HEK293T (cell line): ENCODE measurements at regions not wholly inside any gene's neighbourhood (a gene's known extent, or its start where the extent isn't known, plus 50 kb on each side); places are given as distances from the start of the nearest gene placed in this dataset.
"Not testable (repeated sequence)": the region's sequence is repeated elsewhere in the genome, so short reads cannot be mapped to it uniquely, and the experiment has no call there.

Source experiments
- CTCF ChIA-PET: fragments of 350-600 bp; formaldehyde crosslinking; extraction: SDS; loops from one replicate; lab custom pipeline; 2021; ENCODE audit warnings: antibody characterized with exemption, inconsistent platforms; lab: Yijun Ruan, JAX
- POLR2A ChIA-PET: fragments of 350-600 bp; formaldehyde crosslinking; extraction: SDS; loops from one replicate; lab custom pipeline; 2020; ENCODE audit warnings: antibody characterized with exemption, inconsistent platforms; lab: Yijun Ruan, JAX
- DNase-seq: peaks from one replicate; pipeline ENCODE4 v3.0.0; 2012; ENCODE audit warnings: mixed read lengths; ENCODE audit errors: extremely low spot score
- ARNT ChIP-seq: fragments of 450-650 bp; IDR thresholded peaks from 2 replicates; pipeline ENCODE4 v1.6.1; 2017; ENCODE audit warnings: mild to moderate bottlenecking
- BHLHE40 ChIP-seq: fragments of 450-650 bp; IDR thresholded peaks from 2 replicates; pipeline ENCODE4 v1.6.1; 2016; ENCODE audit warnings: mild to moderate bottlenecking, moderate library complexity, borderline replicate concordance
- CTBP1 ChIP-seq: fragments of 450-650 bp; IDR thresholded peaks from 2 replicates; pipeline ENCODE4 v1.6.1; 2016; ENCODE audit warnings: borderline replicate concordance
- ELF4 ChIP-seq: fragments of 450-650 bp; IDR thresholded peaks from 2 replicates; pipeline ENCODE4 v1.6.1; 2017; ENCODE audit warnings: antibody characterized with exemption
- FOXA1 ChIP-seq: fragments of 450-650 bp; IDR thresholded peaks from 2 replicates; pipeline ENCODE4 v1.6.1; 2016; ENCODE audit warnings: mild to moderate bottlenecking
- FOXK2 ChIP-seq: fragments of 450-650 bp; IDR thresholded peaks from 2 replicates; pipeline ENCODE4 v1.6.1; 2016; ENCODE audit warnings: mild to moderate bottlenecking
- FOXM1 ChIP-seq: fragments of 450-650 bp; IDR thresholded peaks from 2 replicates; pipeline ENCODE4 v1.6.1; 2017; ENCODE audit warnings: mild to moderate bottlenecking, borderline replicate concordance
- HDGF ChIP-seq: fragments of 450-650 bp; IDR thresholded peaks from 2 replicates; pipeline ENCODE4 v1.6.1; 2017; ENCODE audit warnings: antibody characterized with exemption, borderline replicate concordance
- L3MBTL2 ChIP-seq: fragments of 450-650 bp; conservative IDR thresholded peaks from 2 replicates; pipeline ENCODE4 v1.6.1; 2016; ENCODE audit warnings: mild to moderate bottlenecking
- LEF1 ChIP-seq: fragments of 450-650 bp; IDR thresholded peaks from 2 replicates; pipeline ENCODE4 v1.6.1; 2017; ENCODE audit warnings: mild to moderate bottlenecking, borderline replicate concordance
- NFRKB ChIP-seq: fragments of 450-650 bp; IDR thresholded peaks from 2 replicates; pipeline ENCODE4 v1.6.1; 2016; ENCODE audit warnings: mild to moderate bottlenecking, moderate library complexity
- PKNOX1 ChIP-seq: fragments of 450-650 bp; IDR thresholded peaks from 2 replicates; pipeline ENCODE4 v1.6.1; 2016
- SP1 ChIP-seq: fragments of 450-650 bp; IDR thresholded peaks from 2 replicates; pipeline ENCODE4 v1.6.1; 2017
- SUZ12 ChIP-seq: fragments of 450-650 bp; IDR thresholded peaks from 2 replicates; pipeline ENCODE4 v1.6.1; 2016; ENCODE audit warnings: mild to moderate bottlenecking
- TARDBP ChIP-seq: fragments of 450-650 bp; IDR thresholded peaks from 2 replicates; pipeline ENCODE4 v1.6.1; 2016
- ZNF384 ChIP-seq: fragments of 450-650 bp; IDR thresholded peaks from 2 replicates; pipeline ENCODE4 v1.6.1; 2016

GRCh38 chr12:90677552-90677951 is 277.4 kb downstream of the CCER1 start:
- no peak for DNase-seq
- ChIA-PET CTCF (no interaction called here), POLR2A (no interaction called here)
- TF ChIP-seq TARDBP (no peak), FOXM1 (no peak), FOXA1 (no peak), BHLHE40 (no peak), L3MBTL2 (no peak), HDGF (no peak), ELF4 (no peak), SUZ12 (no peak), LEF1 (no peak), PKNOX1 (no peak), NFRKB (no peak), CTBP1 (no peak), ZNF384 (no peak), FOXK2 (no peak)

- DNase-seq = no peak
- POLR2A ChIA-PET = no interaction called here
- CTCF ChIA-PET = no interaction called here
- TF ChIP-seq FOXA1 = no peak
- no peak for TF ChIP-seq BHLHE40
- no peak for TF ChIP-seq FOXK2
- TF ChIP-seq ZNF384 = no peak
- no peak for TF ChIP-seq SP1
- no peak for TF ChIP-seq HDGF
- TF ChIP-seq LEF1 = no peak
- no peak for TF ChIP-seq ARNT
- TF ChIP-seq FOXM1 = no peak
- TF ChIP-seq PKNOX1 = no peak
These were observed 277.9 kb downstream of the CCER1 start for GRCh38 chr12:90677055-90677454.

- no peak for DNase-seq
- ChIA-PET CTCF (no interaction called here), POLR2A (no interaction called here)
- TF ChIP-seq ARNT (no peak), FOXA1 (no peak)
These were observed 279.9 kb downstream of the CCER1 start for GRCh38 chr12:90675106-90675505.

- POLR2A ChIA-PET = no interaction called here
- CTCF ChIA-PET = no interaction called here
- no peak for DNase-seq
- no peak for TF ChIP-seq ELF4
- no peak for TF ChIP-seq PKNOX1
- no peak for TF ChIP-seq CTBP1
- TF ChIP-seq FOXA1 = no peak
- no peak for TF ChIP-seq ZNF384
- no peak for TF ChIP-seq HDGF
- no peak for TF ChIP-seq BHLHE40
- TF ChIP-seq SP1 = no peak
- TF ChIP-seq TARDBP = no peak
- no peak for TF ChIP-seq LEF1
- TF ChIP-seq SUZ12 = no peak
- no peak for TF ChIP-seq L3MBTL2
- TF ChIP-seq ARNT = no peak
- TF ChIP-seq FOXK2 = no peak
- TF ChIP-seq FOXM1 = no peak
- no peak for TF ChIP-seq NFRKB
These were observed 282.9 kb downstream of the CCER1 start for GRCh38 chr12:90672081-90672480.

GRCh38 chr12:90663949-90664348 is 291.0 kb downstream of the CCER1 start:
- CTCF ChIA-PET, POLR2A ChIA-PET, DNase-seq: not testable (repeated sequence)

- TF ChIP-seq LEF1 (no peak), FOXA1 (no peak), BHLHE40 (no peak), CTBP1 (no peak), ZNF384 (no peak), L3MBTL2 (no peak), FOXK2 (no peak), NFRKB (no peak), ARNT (no peak), TARDBP (no peak)
- CTCF ChIA-PET = no interaction called here
- no peak for DNase-seq
- POLR2A ChIA-PET = no interaction called here
These were observed 295.9 kb downstream of the CCER1 start for GRCh38 chr12:90659060-90659459.

- TF ChIP-seq LEF1 (no peak), HDGF (no peak), ZNF384 (no peak), CTBP1 (no peak), PKNOX1 (no peak), TARDBP (no peak), SUZ12 (no peak), ELF4 (no peak), FOXM1 (no peak), FOXA1 (no peak), FOXK2 (no peak), SP1 (no peak), L3MBTL2 (no peak), ARNT (no peak), NFRKB (no peak)
- no peak for DNase-seq
- POLR2A ChIA-PET = no interaction called here
- CTCF ChIA-PET = no interaction called here
These were observed 301.9 kb downstream of the CCER1 start for GRCh38 chr12:90653040-90653439.
